H1 (cell line): ENCODE measurements at regions not wholly inside any gene's neighbourhood (a gene's known extent, or its start where the extent isn't known, plus 50 kb on each side); places are given as distances from the start of the nearest gene placed in this dataset.

Source experiments
- CTCF ChIA-PET: fragments of 300-600 bp; sonication (Branson Sonifier 250); formaldehyde crosslinking; loops from one replicate; lab custom pipeline; 2021; ENCODE audit not compliant: partially characterized antibody; lab: Charles Lee
- POLR2A ChIA-PET: fragments of 300-600 bp; sonication (Branson Sonifier 250); formaldehyde crosslinking; loops from one replicate; lab custom pipeline; 2021; ENCODE audit warnings: inconsistent platforms; ENCODE audit not compliant: partially characterized antibody; lab: Charles Lee
- DNase-seq, 2 experiments: peaks; one replicate each; pipeline versions ENCODE4 v3.0.0 to v3.0.0-alpha.2; 2010 to 2022; ENCODE audit warnings: low spot score in 2 of 2, low read depth in 1 of 2, mixed read lengths in 1 of 2
- FAIRE-seq: peaks from 2 replicates; lab custom pipeline; 2011; peaks lifted over from hg19 to GRCh38; lab: Jason Lieb, UNC
- H2AFZ ChIP-seq: 2 replicates; pipeline ENCODE4 v1.8.1; 2012; ENCODE audit warnings: low read length, inconsistent platforms
- H2AK5ac ChIP-seq: 2 replicates; pipeline ENCODE4 v1.6.1; 2013; ENCODE audit warnings: low read depth, low read length
- H2BK120ac ChIP-seq: replicated peaks from 2 replicates; pipeline ENCODE3; 2013; ENCODE audit warnings: low read depth, low read length, inconsistent platforms
- H2BK12ac ChIP-seq: 2 replicates; pipeline ENCODE4 v1.6.1; 2013; ENCODE audit warnings: low read depth, low read length
- H2BK15ac ChIP-seq: 2 replicates; pipeline ENCODE4 v1.6.1; 2013; ENCODE audit warnings: low read length
- H2BK20ac ChIP-seq: 2 replicates; pipeline ENCODE4 v1.6.1; 2013; ENCODE audit warnings: low read length
- H2BK5ac ChIP-seq: 2 replicates; pipeline ENCODE4 v1.6.1; 2013; ENCODE audit warnings: low read depth, low read length
- H3K14ac ChIP-seq: 2 replicates; pipeline ENCODE4 v1.6.1; 2013; ENCODE audit warnings: inconsistent platforms; ENCODE audit not compliant: insufficient read length
- H3K18ac ChIP-seq: 2 replicates; pipeline ENCODE4 v1.6.1; 2013; ENCODE audit warnings: low read length; ENCODE audit errors: extremely low read depth
- H3K23ac ChIP-seq: 2 replicates; pipeline ENCODE4 v1.6.1; 2013; ENCODE audit warnings: inconsistent platforms; ENCODE audit not compliant: insufficient read length
- H3K23me2 ChIP-seq: 2 replicates; pipeline ENCODE4 v1.6.1; 2013; ENCODE audit warnings: low read depth, low read length
- H3K27ac ChIP-seq: 2 replicates; pipeline ENCODE4 v1.6.1; 2011; ENCODE audit warnings: low read depth, low read length, inconsistent platforms
- H3K27me3 ChIP-seq, 4 experiments: replicated peaks in 1 of 4; 1 replicate in 1 of 4; 2 replicates in 3 of 4; pipeline versions ENCODE4 v1.6.1 to v1.8.1; 2011 to 2013; ENCODE audit warnings: low read length in 3 of 4, mild to moderate bottlenecking in 3 of 4, inconsistent platforms in 2 of 4, mixed read lengths in 2 of 4, moderate library complexity in 1 of 4; ENCODE audit not compliant: control insufficient read depth in 3 of 4, insufficient read depth in 3 of 4; ENCODE audit errors: extremely low read depth in 1 of 4
- H3K36me3 ChIP-seq, 4 experiments: 2 replicates each; pipeline versions ENCODE4 v1.6.1 to v1.8.1; 2011 to 2013; ENCODE audit warnings: mild to moderate bottlenecking in 4 of 4, low read length in 3 of 4, moderate library complexity in 2 of 4, control low read depth in 1 of 4, inconsistent platforms in 1 of 4; ENCODE audit not compliant: insufficient read depth in 4 of 4, control insufficient read depth in 2 of 4
- H3K4ac ChIP-seq: replicated peaks from 2 replicates; pipeline ENCODE3; 2013; ENCODE audit warnings: low read length, low read depth, mixed read lengths, inconsistent platforms; ENCODE audit not compliant: insufficient read length
- H3K4me1 ChIP-seq, 4 experiments: replicated peaks in 1 of 4; 1 replicate in 1 of 4; 2 replicates in 3 of 4; pipeline versions ENCODE4 v1.6.1 to v1.8.1; 2011 to 2013; ENCODE audit warnings: low read length in 3 of 4, inconsistent platforms in 2 of 4, mixed read lengths in 1 of 4; ENCODE audit not compliant: insufficient read depth in 4 of 4, control insufficient read depth in 3 of 4
- H3K4me2 ChIP-seq, 2 experiments: 2 replicates each; pipeline versions ENCODE4 v1.6.1 to v1.8.1; 2011 to 2013; ENCODE audit warnings: low read depth in 2 of 2, low read length in 2 of 2, control low read depth in 1 of 2, inconsistent platforms in 1 of 2, mild to moderate bottlenecking in 1 of 2; ENCODE audit not compliant: insufficient read depth in 1 of 2
- H3K4me3 ChIP-seq, 4 experiments: fragments of 200-600, 300-600 bp in 1 of 4; sonication (generic), shearing (Covaris generic), sonication (Bioruptor Twin) in 1 of 4; 2 replicates each; pipeline versions ENCODE4 v1.5.1 to v1.8.1; 2011 to 2016; ENCODE audit warnings: low read length in 4 of 4, low read depth in 3 of 4, control low read depth in 2 of 4, inconsistent platforms in 2 of 4, mild to moderate bottlenecking in 2 of 4, mixed read lengths in 1 of 4, moderate library complexity in 1 of 4; ENCODE audit not compliant: insufficient read depth in 2 of 4; ENCODE audit errors: extremely low read depth in 1 of 4
- H3K56ac ChIP-seq: replicated peaks from 2 replicates; pipeline ENCODE3; 2013; ENCODE audit warnings: low read depth, mild to moderate bottlenecking, mixed read lengths, low read length, inconsistent platforms; ENCODE audit not compliant: insufficient read length
- H3K79me1 ChIP-seq: 2 replicates; pipeline ENCODE4 v1.6.1; 2013; ENCODE audit warnings: low read depth, low read length, control low read depth
- H3K79me2 ChIP-seq, 2 experiments: 2 replicates each; pipeline versions ENCODE4 v1.6.1 to v1.8.1; 2012 to 2013; ENCODE audit warnings: low read length in 2 of 2, mild to moderate bottlenecking in 2 of 2, inconsistent platforms in 1 of 2; ENCODE audit not compliant: insufficient read depth in 2 of 2, control insufficient read depth in 1 of 2
- H3K9ac ChIP-seq, 4 experiments: replicated peaks in 1 of 4; 1 replicate in 1 of 4; 2 replicates in 3 of 4; pipeline versions ENCODE4 v1.6.1 to v1.8.1; 2011 to 2013; ENCODE audit warnings: low read depth in 3 of 4, low read length in 3 of 4, control low read depth in 2 of 4, mild to moderate bottlenecking in 2 of 4, moderate library complexity in 2 of 4, inconsistent platforms in 1 of 4; ENCODE audit errors: extremely low read depth in 1 of 4
- H3K9me3 ChIP-seq, 2 experiments: 2 replicates each; pipeline versions ENCODE4 v1.6.1 to v1.8.1; 2012 to 2013; ENCODE audit warnings: mild to moderate bottlenecking in 2 of 2, moderate library complexity in 2 of 2, control low read depth in 1 of 2, inconsistent platforms in 1 of 2, low read depth in 1 of 2, low read length in 1 of 2, mixed read lengths in 1 of 2; ENCODE audit not compliant: insufficient read depth in 2 of 2
- H4K20me1 ChIP-seq, 2 experiments: replicated peaks in 1 of 2; 2 replicates each; pipeline versions ENCODE3 to v1.8.1; 2011 to 2013; ENCODE audit warnings: inconsistent platforms in 2 of 2, low read length in 2 of 2, mild to moderate bottlenecking in 1 of 2; ENCODE audit not compliant: insufficient read depth in 2 of 2, control insufficient read depth in 1 of 2
- H4K5ac ChIP-seq: 2 replicates; pipeline ENCODE4 v1.6.1; 2013; ENCODE audit warnings: low read length, low read depth, mixed read lengths, inconsistent platforms; ENCODE audit not compliant: insufficient read length
- H4K8ac ChIP-seq: 2 replicates; pipeline ENCODE4 v1.8.0; 2013; ENCODE audit warnings: mild to moderate bottlenecking, moderate library complexity, low read length, inconsistent platforms; ENCODE audit not compliant: insufficient read depth; ENCODE audit errors: extremely low read depth
- H4K91ac ChIP-seq: replicated peaks from 2 replicates; pipeline ENCODE3; 2013; ENCODE audit warnings: low read length, mixed read lengths, inconsistent platforms; ENCODE audit not compliant: insufficient read length
- BCL11A ChIP-seq, 2 experiments: IDR thresholded peaks; one replicate each; pipeline ENCODE4 v1.6.1; 2011; ENCODE audit warnings: low read depth in 2 of 2, low read length in 2 of 2, mild to moderate bottlenecking in 2 of 2
- CHD1 ChIP-seq: IDR thresholded peaks from 2 replicates; pipeline ENCODE4 v1.6.1; 2012; ENCODE audit warnings: low read depth, low read length, improper control_type of control experiment
- CHD2 ChIP-seq: IDR thresholded peaks from 2 replicates; pipeline ENCODE4 v1.6.1; 2012; ENCODE audit warnings: low read length, improper control_type of control experiment
- E2F6 ChIP-seq: IDR thresholded peaks from 2 replicates; pipeline ENCODE4 v1.6.1; 2012; ENCODE audit warnings: inconsistent platforms
- KDM4A ChIP-seq: IDR thresholded peaks from one replicate; pipeline ENCODE4 v1.7.1; 2012; ENCODE audit warnings: low read depth, mild to moderate bottlenecking, moderate library complexity, low read length, inconsistent platforms; ENCODE audit not compliant: severe bottlenecking
- MAFK ChIP-seq: IDR thresholded peaks from 2 replicates; pipeline ENCODE4 v1.6.1; 2012; ENCODE audit warnings: low read depth, mild to moderate bottlenecking, improper control_type of control experiment, low read length
- RXRA ChIP-seq: IDR thresholded peaks from 2 replicates; pipeline ENCODE4 v1.6.1; 2011; ENCODE audit warnings: low read depth, mild to moderate bottlenecking, low read length, moderate library complexity; ENCODE audit not compliant: insufficient read depth
- SP1 ChIP-seq: IDR thresholded peaks from 2 replicates; pipeline ENCODE4 v1.6.1; 2011; ENCODE audit warnings: low read depth, low read length
- SP2 ChIP-seq: IDR thresholded peaks from 2 replicates; pipeline ENCODE4 v1.6.1; 2012; ENCODE audit warnings: mild to moderate bottlenecking, low read length, inconsistent platforms
- TEAD4 ChIP-seq: IDR thresholded peaks from 2 replicates; pipeline ENCODE4 v1.6.1; 2012; ENCODE audit warnings: low read depth, low read length, inconsistent platforms, mixed read lengths
- WGBS, 2 experiments: shearing (Covaris generic) in 1 of 2; methylation state at CpG; one replicate each; pipeline versions ENCODE4 v1.1.6 to v1.1.7; 2013 to 2015; ENCODE audit warnings: low lambda C conversion rate in 2 of 2, mixed read lengths in 2 of 2, inconsistent platforms in 1 of 2, low coverage in 1 of 2, missing lambda C conversion rate in 1 of 2; ENCODE audit not compliant: insufficient replicate concordance in 2 of 2, insufficient coverage in 1 of 2, insufficient read length in 1 of 2; ENCODE audit errors: extremely low coverage in 1 of 2, missing lambda C conversion rate in 1 of 2; 5-methylcytosine and 5-hydroxymethylcytosine counted together

- H4K91ac ChIP-seq: no peak overlapping the region
- no peak for DNase-seq
- TF ChIP-seq CHD1 (no peak), TEAD4 (no peak), BCL11A (IDR thresholded peaks at IDR 0.05; ENCODE audit: low read depth in 2 of 2, low read length in 2 of 2) (no peak), MAFK (no peak), KDM4A (no peak), CHD2 (no peak), E2F6 (no peak), RXRA (no peak), SP2 (no peak), SP1 (no peak)
- TF ChIP-seq, all 59 proteins: peak for 0
- Histone ChIP-seq H3K9me3 (no peaks in the 10 kb centered on the region), H3K4ac (no peak overlapping the region), H2AFZ (no peak overlapping the region), H2AK5ac (no peak overlapping the region), H3K4me1 (no peaks in the 10 kb centered on the region), H4K8ac (no peak overlapping the region), H3K14ac (no peak overlapping the region), H3K9ac (no peak overlapping the region), H2BK20ac (no peak overlapping the region), H3K23me2 (no peaks in the 10 kb centered on the region), H3K79me1 (no peaks in the 10 kb centered on the region), H3K4me2 (no peak overlapping the region), H3K36me3 (no peaks in the 10 kb centered on the region), H3K79me2 (no peaks in the 10 kb centered on the region), H2BK120ac (no peak overlapping the region), H3K27ac (no peak overlapping the region), H3K18ac (no peak overlapping the region), H2BK12ac (no peak overlapping the region), H2BK5ac (no peak overlapping the region), H4K5ac (no peak overlapping the region), H3K23ac (no peak overlapping the region), H2BK15ac (no peak overlapping the region), H3K4me3 (no peak overlapping the region), H3K27me3 (no peaks in the 10 kb centered on the region), H3K56ac (no peak overlapping the region), H4K20me1 (no peaks in the 10 kb centered on the region)
- POLR2A ChIA-PET: no interaction called here
- 88% methylated on average over 4 of the region's 4 CpGs; no CpG with 5 or more reads in 1 of the 2 experiments for WGBS, 2 experiments
- FAIRE-seq: no peak
- CTCF ChIA-PET: interaction anchor here (2.5 kb wide), 1 partner anchor 34 kb away, joined by 6 read pairs; no protein-coding TSS in a partner anchor
Measured at GRCh38 chr17:15882777-15883176, 62.2 kb upstream of the ADORA2B start.
